COLO668 (cell line): ENCODE measurements at regions not wholly inside any gene's neighbourhood (a gene's known extent, or its start where the extent isn't known, plus 50 kb on each side); places are given as distances from the start of the nearest gene placed in this dataset.

Source experiments
- DNase-seq: peaks from one replicate; lab custom pipeline; 2025; ENCODE audit not compliant: unreplicated experiment; lab: John Stamatoyannopoulos, UW

DNA sequence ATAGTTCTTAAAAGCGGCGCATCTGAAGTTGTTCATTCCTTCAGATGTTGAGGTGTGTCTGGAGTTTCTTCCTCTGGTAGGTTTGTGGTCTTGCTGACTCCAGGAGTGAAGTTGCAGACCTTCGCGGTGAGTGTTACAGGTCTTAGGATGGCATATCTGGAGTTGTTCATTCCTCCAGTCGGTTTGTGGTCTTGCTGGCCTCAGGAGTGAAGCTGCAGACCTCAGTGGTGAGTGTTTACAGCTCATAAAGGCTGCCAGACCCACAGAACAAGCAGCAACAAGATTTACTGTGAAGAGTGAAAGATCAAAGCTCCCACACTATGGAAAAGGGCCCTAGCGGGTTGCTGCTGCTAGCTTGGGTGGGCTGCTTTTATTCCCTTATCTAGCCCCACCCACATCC lies 201.7 kb upstream of the PDGFD start:
- DNase-seq, result no peak

DNA sequence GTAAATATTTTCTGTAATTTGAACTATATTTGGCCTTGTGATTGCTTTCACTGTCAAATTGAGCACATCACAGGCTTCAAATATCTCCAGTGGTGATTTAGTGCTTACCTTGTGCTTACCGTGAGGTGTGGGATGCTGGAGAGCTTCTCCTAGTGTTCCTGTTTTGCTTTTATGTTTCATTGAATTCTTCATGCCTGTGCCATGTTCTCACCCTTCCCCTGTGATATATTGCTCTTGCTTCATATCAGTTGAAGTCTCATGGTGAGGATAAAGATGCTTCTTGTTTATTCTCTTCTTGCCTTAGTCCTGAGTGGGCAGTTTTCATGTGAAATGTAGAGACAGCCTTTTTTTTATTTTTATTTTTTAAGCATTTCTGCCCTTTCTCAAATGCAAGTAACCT lies 198.0 kb upstream of the PDGFD start:
- no peak for DNase-seq

GRCh38 chr11:104352036-104352435 lies 188.1 kb upstream of the PDGFD start:
- DNase-seq, result no peak

GRCh38 chr11:104343578-104343977 lies 179.6 kb upstream of the PDGFD start:
- peak; percentile 5 for DNase-seq

- no peak for DNase-seq
These were observed 176.6 kb upstream of the PDGFD start for GRCh38 chr11:104340590-104340989.

DNA sequence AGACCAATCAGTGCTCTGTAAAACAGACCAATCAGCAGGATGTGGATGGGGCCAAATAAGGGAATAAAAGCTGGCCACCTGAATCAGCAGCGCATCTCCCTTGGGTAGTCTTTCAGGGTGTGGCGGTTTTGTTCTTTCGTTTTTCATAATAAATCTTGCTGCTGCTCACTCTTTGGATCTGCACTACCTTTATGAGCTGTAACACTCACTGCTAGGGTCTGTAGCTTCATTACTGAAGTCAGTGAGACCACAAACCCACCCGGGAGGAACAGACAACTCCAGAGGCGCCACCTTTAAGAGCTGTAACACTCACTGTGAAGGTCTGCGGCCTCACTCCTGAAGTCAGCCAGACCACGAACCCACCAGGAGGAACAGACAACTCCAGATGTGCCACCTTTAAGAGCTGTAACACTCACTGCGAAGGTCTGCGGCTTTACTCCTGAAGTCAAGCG lies 175.5 kb upstream of the PDGFD start:
- DNase-seq, result no peak

- no peak for DNase-seq
These were observed 174.2 kb upstream of the PDGFD start for GRCh38 chr11:104338186-104338585.

- no peak for DNase-seq
These were observed 173.3 kb upstream of the PDGFD start for GRCh38 chr11:104337273-104337672.

- no peak for DNase-seq
These were observed 170.0 kb upstream of the PDGFD start for GRCh38 chr11:104333977-104334376.

- DNase-seq, result peak; percentile 4
These were observed 168.2 kb upstream of the PDGFD start for GRCh38 chr11:104332110-104332509.

DNA sequence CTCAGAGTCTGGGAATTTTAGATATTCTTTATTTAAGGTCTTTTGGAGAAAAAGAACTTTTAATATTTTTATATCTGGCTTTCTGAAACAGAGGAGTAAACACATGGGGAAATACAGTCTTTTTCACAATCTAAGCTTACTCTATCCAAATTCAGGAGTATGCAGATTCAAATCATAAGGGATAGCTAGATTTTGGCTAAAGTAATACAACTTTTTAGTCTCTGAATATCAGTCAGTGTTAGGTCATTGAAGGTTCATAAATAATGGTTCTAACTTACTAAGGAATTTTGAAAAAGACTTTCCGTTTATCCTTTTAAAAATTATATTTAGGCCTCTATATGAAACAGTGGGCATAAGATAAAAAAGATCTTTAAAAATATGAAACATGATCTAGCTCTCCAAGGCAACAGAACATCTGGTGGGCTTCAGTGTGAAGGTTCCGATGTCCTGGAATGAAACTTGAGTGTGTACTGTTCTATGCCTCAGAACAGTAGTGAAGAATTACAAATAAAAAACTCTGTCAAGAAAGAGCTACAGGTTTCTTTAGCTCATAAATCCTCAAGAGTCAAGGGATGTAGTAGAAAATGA lies 165.2 kb upstream of the PDGFD start:
- no peak for DNase-seq

DNA sequence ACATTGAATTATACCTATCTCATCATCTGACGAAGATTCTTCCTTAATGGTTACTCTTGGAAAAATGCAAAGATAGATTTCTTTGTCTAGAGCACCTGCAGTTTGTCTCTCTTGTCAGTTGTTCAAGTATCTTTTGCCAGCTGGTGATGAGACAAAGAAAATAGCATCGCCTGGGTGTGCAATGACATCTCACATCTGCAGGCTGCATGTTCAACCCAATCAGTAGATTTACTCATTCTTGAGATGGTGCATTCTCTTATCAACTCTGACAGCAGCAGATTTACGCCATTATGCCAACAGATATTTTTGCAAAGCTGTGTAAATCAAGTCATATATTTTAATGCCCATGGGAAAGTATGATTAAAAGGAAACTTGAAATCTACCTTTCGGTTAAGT lies 164.6 kb upstream of the PDGFD start:
- DNase-seq, result no peak

- no peak for DNase-seq
These were observed 164.0 kb upstream of the PDGFD start for GRCh38 chr11:104327861-104328511.

DNA sequence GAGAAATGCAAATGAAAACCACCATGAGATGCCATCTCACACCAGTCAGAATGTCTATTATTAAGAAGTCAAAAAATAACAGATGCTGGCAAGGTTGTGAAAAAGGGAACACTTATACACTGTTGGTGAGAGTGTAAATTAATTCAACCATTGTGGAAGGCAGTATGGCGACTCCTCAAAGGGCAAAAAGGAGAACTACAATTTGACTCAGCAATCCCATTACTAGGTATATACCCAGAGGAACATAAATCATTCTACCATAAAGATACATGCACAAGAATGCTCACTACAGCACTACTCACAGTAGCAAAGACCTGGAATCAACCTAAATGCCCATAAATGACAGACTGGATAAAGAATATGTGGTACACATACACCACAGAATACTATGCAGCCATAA lies 161.1 kb upstream of the PDGFD start:
- no peak for DNase-seq

GRCh38 chr11:104324276-104324675 lies 160.3 kb upstream of the PDGFD start:
- no peak for DNase-seq

DNA sequence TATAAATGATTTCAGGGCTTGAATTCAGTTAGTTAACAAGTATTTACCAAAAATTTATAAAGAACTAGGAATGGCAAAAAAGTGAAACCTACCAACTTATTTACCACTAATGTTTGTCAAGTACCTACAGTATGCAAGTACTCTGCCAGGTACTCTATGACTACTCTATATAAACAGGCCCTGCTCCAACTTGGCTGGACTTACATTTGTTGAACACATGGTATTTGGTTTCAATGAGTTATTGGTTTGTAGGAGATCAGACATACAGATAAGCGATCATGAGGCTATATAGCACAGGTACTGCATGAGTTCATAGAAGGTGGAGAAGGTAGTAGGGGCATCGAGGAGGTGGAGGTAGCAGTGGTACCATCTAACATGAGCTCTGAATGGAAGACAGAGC lies 159.9 kb upstream of the PDGFD start:
- no peak for DNase-seq

DNA sequence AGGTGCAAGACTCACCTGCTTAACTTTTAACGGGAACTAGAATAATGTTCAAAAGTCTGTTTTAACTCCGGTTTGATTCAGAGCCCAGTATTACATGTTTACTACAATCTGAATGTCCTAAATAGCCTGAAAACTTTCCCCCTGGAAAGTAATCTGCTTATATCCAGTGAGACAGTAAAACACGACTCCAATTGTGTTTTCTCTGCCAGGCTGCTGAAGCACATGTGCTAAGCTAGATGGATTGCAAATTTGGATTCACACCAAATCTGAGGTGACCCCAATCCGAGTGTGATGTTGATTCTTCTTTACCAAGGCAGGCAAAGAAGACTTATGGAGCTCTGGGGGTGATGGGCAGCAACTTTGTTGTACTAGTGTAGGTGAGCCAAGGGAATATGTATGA lies 158.7 kb upstream of the PDGFD start:
- DNase-seq, result no peak

DNA sequence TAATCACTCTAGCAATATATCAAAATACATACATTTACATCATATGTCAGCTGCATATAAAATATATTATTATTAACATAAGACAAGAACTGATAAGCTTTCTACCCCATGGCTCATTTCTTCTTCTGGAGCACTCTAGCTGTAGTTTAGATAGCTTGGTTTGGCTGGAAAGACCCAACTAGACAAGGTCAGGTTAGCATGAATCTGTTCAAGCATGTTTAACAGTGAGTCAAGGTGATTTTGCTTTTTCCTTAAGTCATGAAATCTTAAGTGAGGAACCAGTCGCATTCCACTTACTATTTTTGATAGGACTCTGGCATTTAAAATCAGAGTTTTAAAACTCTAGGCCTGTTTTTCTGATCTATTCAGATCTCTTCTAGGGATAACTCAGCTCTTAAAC lies 157.0 kb upstream of the PDGFD start:
- no peak for DNase-seq

GRCh38 chr11:104320097-104320496 lies 156.2 kb upstream of the PDGFD start:
- no peak for DNase-seq

DNA sequence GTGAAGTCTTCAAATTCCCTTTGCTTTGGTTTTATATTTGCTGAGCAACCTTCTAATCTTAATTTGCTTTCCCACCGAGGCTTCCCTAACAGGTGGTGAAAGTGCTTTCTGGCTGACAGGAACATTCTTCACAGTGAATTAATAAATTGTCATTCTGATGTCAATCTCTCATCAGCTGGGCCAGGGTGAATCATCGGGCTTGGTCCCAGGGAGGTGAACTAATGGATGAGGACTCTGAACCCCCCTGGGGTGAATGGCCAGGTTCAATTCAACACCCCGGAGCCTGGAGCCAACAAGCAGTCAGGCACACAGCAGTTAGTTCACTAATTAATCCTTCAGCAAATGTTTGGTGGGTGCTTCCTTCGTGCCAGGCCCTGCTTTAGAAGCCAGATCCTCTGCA lies 155.4 kb upstream of the PDGFD start:
- DNase-seq, result no peak

DNA sequence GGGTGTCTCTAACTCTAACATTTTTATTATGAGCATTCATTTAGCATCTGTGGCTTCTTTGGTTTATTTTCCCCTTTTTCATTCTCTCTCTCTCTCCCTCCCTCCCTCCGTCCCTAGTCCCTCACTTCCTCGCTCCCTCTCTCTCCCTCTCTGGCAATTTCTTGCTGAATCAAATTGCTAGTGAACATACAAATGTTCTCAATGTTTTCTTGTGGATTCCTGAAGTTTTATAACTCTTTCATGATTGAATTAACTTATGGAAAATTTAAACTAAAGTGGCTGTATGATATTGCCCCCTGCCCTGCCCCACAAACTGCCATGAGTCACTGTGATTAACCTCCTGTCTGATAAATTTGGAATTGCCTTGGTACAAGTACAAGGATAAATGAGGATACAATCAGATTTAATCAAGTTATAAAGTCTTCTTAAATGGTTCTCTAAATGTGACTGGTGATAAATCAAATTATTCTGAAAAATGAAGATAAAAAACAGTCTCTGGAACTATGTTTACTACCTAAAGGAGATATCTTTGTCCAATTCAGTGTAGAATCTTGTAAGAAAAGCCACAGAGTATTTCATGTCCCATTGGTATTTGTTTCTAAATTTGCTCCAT lies 143.0 kb upstream of the PDGFD start:
- DNase-seq, result no peak

GRCh38 chr11:104301776-104302175 lies 137.8 kb upstream of the PDGFD start:
- no peak for DNase-seq

GRCh38 chr11:104291646-104292045 lies 127.7 kb upstream of the PDGFD start:
- no peak for DNase-seq
